ENCODE measurements at regions not wholly inside any gene's neighbourhood (a gene's known extent, or its start where the extent isn't known, plus 50 kb on each side); places are given as distances from the start of the nearest gene placed in this dataset.

DNA sequence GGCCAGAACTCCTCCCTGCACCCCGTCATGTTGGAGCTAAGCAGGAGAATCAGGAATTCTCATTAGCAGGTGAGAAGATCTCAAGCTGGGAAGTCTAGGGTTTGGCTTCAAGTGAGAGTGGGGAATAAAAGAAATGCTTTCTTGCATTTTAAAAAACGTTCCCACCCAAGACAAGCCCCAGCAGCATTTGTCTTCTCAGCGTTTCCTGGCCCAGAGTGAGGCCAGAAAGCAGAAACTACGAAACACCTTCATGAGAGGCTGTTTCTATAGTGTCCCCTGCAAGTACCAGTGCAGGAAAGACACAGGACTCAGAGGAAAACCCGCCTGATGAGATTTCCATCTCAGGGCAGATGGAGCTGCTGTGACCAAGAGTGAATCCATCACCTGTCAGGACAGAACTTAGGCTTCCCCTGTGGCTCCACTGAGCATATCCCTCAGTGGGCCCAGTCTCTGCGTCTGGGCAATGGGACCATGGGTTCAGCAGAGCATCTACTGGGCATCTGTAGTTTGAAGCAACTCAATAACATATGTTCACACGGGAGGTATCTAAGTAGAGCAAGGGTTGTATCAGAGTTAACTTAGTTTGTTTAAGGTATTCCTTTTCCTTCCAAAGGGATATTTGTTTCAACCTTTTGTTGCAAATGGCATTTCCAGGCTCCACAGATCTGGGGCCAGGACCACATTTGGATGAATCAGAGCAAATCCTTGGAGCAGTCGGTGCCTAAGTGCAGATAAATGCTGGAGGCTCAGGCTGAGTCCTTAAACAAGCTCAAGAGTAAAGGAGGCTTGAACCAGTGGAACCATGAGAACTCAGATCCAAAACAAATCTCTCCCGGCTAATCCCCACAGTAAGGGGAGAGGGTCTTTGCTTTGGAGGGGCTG lies 548.3 kb downstream of the MIAT start:
- no peak for FAIRE-seq
- DNase-seq (ENCODE audit: insufficient read length, low spot score): no peak
- TF ChIP-seq, protein P1, sequence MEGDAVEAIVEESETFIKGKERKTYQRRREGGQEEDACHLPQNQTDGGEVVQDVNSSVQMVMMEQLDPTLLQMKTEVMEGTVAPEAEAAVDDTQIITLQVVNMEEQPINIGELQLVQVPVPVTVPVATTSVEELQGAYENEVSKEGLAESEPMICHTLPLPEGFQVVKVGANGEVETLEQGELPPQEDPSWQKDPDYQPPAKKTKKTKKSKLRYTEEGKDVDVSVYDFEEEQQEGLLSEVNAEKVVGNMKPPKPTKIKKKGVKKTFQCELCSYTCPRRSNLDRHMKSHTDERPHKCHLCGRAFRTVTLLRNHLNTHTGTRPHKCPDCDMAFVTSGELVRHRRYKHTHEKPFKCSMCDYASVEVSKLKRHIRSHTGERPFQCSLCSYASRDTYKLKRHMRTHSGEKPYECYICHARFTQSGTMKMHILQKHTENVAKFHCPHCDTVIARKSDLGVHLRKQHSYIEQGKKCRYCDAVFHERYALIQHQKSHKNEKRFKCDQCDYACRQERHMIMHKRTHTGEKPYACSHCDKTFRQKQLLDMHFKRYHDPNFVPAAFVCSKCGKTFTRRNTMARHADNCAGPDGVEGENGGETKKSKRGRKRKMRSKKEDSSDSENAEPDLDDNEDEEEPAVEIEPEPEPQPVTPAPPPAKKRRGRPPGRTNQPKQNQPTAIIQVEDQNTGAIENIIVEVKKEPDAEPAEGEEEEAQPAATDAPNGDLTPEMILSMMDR (IDR thresholded peaks at IDR 0.05; ENCODE audit: insufficient read depth, missing control alignments): no peak

DNA sequence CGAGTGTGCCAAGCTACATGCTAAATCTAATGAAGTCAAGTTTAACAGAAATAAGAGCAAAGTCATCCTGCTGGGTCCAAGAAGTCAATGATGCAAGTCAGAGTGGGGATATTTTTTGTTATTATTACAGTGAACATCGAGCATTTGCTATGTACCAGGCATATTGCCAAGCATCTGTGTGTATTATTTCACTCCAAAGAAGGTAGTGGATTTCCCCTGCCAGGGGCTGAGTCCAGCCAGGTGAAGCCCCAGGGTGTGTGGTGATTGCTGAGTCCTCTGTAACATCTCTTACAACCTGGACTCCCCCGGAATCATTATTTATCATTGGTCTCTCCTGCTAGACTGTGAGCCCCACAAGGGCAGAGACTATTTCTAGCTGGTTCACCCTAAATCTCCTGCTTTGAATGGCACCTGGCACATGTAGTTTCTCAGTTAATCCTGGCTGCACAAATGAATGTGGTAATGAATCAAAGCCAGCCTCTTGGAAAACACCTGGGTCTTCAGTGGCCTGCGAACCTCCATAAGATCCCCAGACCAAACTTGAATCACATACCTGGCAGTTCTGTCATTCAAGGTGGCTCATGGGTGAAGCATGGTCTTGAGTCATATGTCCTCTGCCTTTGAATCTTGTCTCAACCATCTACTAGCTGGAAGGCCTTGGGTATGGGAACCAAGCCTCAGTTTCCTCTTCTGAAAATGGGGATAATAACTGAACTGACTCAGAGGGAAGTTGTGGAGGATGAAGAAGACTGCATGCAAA lies 549.2 kb downstream of the MIAT start:
- TF ChIP-seq, protein P1 (IDR thresholded peaks at IDR 0.05; ENCODE audit: insufficient read depth, missing control alignments): no peak
- FAIRE-seq (no peak), DNase-seq (ENCODE audit: insufficient read length, low spot score) (no peak)

DNA sequence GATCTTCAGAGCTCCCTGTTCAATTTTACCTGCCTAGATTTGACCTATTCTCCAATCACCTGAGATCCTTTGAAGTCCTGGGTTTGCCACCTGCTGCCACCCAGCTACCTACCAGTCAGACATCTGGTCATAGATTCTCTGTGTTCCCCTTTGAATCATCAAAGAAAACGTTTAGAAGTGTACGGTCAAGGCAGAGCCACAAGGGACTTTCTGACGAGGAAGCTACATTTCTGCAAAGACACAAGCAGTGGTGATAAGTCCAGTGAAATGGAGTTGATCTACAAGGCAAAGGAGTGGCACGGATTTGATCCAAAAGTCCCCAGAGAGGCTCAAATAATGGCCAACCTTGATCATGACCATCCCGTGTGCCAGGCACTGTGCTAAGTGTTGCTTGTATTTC lies 549.9 kb downstream of the MIAT start:
- no peak for DNase-seq (ENCODE audit: insufficient read length, low spot score)
- TF ChIP-seq, protein P1 (IDR thresholded peaks at IDR 0.05; ENCODE audit: insufficient read depth, missing control alignments): no peak
- FAIRE-seq: no peak

DNA sequence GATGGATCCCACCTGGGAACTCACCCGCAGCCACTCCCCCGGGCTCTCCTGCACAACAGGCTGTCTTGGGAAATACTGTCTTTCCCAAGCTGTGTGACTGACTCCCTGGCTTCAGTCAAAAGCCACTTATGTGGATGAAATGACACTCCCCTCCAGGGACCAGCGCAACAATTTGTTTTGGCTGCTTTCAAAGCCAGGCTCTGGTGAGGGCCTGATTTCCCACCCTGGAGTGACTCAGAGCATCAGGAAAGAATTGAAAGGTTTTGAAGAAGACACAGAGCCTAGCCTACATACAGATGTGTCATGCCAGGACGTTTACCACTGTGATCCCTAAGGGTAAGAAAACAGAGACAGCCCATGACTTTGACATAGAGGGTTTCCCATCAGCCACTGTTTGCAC lies 550.5 kb downstream of the MIAT start:
- TF ChIP-seq, protein P1 (IDR thresholded peaks at IDR 0.05; ENCODE audit: insufficient read depth, missing control alignments): no peak
- no peak for FAIRE-seq
- no peak for DNase-seq (ENCODE audit: insufficient read length, low spot score)

DNA sequence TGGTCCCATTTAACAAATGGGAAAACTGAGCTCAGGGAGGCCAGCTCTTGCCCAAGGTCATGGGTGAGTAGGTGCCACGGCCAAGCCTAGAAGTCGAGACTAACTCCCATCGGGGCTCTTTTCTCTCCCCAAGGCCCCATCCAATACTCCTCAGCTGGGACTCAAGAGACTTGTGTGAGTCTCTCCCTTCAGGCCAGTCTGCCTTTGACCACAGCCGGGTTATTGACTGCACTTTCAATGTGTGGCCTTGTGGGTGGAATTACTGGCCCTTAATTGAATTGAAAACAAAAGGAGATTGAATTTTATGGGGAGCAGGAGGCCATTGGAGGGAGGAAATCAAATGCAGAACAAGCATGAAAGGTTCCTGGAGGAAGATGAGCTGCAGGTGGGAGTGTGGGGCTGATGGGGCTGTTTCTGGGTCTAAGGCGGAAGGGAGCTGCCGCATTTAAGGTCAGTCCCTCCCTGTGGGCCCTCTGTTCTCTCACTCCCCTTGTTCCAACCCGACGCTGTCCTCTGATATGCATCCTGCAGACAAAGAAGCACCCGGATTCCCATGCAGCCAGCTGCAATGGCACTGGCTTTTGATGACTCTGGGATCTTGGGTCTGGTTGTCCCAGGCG lies 552.8 kb downstream of the MIAT start:
- FAIRE-seq: no peak
- DNase-seq (ENCODE audit: insufficient read length, low spot score): no peak
- TF ChIP-seq, protein P1 (IDR thresholded peaks at IDR 0.05; ENCODE audit: insufficient read depth, missing control alignments): no peak

DNA sequence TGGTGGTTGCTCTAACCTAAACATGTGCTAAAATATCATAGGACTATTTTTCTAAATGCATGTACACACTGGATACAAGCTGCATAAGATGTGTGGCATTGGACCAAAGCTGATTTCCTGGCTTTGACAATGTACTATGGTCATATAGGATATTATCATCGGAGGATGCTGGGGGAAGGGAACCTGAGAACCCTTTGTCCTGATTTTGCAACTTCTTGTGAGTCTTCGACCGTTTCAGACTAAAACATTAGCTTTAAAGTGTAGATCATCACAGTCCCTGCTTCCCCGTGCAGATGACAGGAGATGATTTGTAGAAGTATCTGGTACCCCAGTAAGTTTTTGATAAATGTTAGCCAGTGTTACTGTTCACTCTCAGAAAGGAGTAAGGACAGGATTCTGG lies 554.7 kb downstream of the MIAT start:
- no peak for FAIRE-seq
- no peak for DNase-seq (ENCODE audit: insufficient read length, low spot score)
- TF ChIP-seq, protein P1 (IDR thresholded peaks at IDR 0.05; ENCODE audit: insufficient read depth, missing control alignments): no peak

Measured in D721Med (cell line).